ENCODE measurements at regions not wholly inside any gene's neighbourhood (a gene's known extent, or its start where the extent isn't known, plus 50 kb on each side); places are given as distances from the start of the nearest gene placed in this dataset.

DNA sequence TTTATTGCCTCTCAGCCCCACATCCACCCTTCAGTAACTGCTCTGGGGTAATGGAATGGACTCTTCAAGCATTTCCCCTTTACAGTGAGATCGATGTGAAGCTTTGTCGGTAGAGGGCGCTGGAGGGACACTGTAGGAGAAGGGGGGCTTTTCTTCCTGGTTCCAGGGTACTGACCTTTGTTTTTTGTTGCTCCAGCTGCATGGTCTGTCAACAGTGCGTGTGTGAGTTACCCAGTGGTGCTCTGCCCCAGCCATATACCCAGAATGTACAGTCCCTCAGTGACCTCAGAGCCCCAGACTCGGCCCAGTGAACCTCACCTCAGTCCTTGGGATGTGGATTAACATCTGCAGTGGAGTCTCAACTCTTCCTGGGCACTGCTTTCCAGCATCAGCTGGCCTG lies 180.3 kb upstream of the TSC22D2 start:
- H3K27ac ChIP-seq (ENCODE audit: low read depth): no peak overlapping the region
- H3K4me3 ChIP-seq (ENCODE audit: low read depth, low read length): no peak overlapping the region
- no peaks in the 10 kb centered on the region for H3K36me3 ChIP-seq (ENCODE audit: insufficient read depth)
- DNase-seq (ENCODE audit: extremely low spot score): no peak
- no peaks in the 10 kb centered on the region for H3K4me1 ChIP-seq (ENCODE audit: insufficient read depth)
- 48% methylated on average over 5 of the region's 5 CpGs for WGBS

DNA sequence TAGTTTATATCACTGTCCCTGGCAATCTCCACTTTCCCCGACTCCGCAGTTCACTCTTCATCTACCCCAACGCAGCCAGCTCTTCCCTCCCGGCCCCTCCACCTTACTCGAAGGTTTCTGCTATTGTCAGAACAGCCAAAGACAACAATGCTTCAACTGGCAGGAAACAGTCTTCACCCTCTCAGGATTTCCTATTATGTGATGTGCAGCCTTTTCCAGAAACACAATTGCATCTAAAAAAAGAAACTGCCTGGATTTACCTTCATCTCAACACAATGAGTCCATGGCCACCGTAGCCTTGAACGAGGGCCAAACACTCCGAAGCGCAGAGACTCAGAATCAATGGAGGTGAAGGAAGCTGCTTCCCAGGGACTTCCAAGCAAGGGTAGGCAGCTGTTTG lies 182.1 kb upstream of the TSC22D2 start:
- Histone ChIP-seq H3K4me3 (ENCODE audit: low read depth, low read length) (no peak overlapping the region), H3K27ac (ENCODE audit: low read depth) (no peak overlapping the region), H3K4me1 (ENCODE audit: insufficient read depth) (no peaks in the 10 kb centered on the region), H3K36me3 (ENCODE audit: insufficient read depth) (no peaks in the 10 kb centered on the region)
- DNase-seq (ENCODE audit: extremely low spot score): no peak
- 39% methylated on average over 9 of the region's 9 CpGs for WGBS

DNA sequence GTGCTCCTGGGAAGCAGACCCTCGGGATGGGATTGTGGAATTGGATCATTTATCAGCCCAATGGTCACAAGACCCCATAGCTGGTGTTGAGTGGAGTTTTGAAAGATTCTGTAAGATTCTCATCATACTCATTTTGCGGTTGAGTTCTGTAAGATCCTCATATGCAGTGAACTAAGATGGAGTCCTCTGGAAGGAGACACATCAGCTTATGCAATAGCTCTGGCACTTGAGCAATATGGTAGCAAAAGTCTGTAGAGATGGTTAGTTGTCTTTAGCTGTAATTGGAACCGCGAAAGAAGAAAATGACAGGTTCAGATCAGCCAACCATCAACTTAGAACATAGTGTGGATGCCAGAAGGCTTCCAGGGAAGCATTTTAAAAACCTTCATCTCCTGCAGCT lies 184.5 kb upstream of the TSC22D2 start:
- 83% methylated on average over 4 of the region's 4 CpGs for WGBS

DNA sequence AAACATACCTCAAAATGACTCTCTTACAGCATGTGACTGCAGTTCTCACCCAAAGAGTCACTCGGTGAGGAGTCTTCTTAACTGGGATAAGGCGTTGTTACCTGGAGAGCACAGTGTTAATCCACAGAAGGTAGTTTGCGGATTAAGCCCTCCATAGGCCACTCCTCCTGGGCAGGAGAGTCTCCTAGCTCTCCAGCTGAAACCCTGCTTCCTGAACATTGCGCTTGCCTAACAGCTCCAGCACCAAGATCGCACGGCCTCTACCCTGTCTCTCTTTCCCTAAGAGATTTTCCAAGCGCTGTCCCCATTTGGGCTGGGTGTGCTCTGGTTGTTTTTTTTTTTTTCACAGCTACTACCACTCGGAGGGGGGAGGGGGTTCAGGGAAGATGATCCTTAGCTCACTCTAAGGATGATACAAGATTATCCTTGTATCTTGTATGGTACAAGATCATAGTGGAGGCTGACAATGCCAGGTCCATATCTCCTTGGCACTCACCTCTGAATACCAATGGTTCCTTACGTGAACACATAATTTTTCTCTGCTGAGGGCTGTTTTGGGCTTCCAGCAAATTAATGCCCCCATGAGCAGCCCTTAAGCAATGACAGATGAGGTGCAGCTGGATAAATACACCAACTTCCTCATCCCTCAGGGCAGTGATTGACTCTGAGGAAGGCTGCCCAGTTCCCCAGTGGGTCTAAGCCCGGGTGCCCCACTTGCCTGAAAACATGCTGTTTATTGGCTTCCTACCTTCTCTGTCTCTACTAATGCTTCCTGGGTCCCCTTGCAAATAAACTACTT lies 185.2 kb upstream of the TSC22D2 start:
- 87% methylated on average over 10 of the region's 10 CpGs for WGBS
- H3K27ac ChIP-seq (ENCODE audit: low read depth): no peak overlapping the region
- no peaks in the 10 kb centered on the region for H3K36me3 ChIP-seq (ENCODE audit: insufficient read depth)
- DNase-seq (ENCODE audit: extremely low spot score): no peak
- no peak overlapping the region for H3K4me3 ChIP-seq (ENCODE audit: low read depth, low read length)
- H3K4me1 ChIP-seq (ENCODE audit: insufficient read depth): no peaks in the 10 kb centered on the region

More for the DNA sequence above, 184.5 kb upstream of the TSC22D2 start:
- no peak for DNase-seq (ENCODE audit: extremely low spot score)
- H3K4me1 ChIP-seq (ENCODE audit: insufficient read depth): no peaks in the 10 kb centered on the region
- no peaks in the 10 kb centered on the region for H3K36me3 ChIP-seq (ENCODE audit: insufficient read depth)
- H3K27ac ChIP-seq (ENCODE audit: low read depth): no peak overlapping the region
- H3K4me3 ChIP-seq (ENCODE audit: low read depth, low read length): no peak overlapping the region

DNA sequence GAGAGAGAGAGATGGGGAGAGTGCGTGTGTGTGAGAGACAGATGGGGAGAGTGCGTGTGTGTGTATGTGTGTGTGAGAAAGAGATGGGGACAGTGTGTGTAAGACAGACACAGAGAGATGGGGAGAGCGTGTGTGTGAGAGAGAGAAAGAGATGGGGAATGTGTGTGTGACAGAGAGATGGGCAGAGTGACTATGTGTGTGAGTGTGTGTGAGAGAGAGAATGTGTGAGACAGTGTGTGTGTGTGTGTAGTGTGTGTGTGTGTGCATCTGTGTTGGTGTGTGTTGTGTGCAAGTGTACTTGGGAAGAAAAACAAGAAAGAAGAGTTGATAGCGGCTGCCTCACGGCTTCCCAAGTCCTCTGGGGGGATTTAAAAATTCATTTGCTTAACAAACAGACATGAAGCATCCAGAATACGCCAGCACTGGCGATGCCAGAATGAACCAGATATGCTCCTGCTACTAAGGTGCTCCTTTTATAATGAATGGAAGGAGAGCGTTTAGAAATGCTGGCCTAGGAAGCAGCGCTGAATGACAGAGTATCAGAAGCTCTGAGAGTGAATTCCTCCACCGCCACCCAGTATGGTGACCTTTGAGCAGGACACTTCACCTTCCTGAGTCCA lies 186.1 kb upstream of the TSC22D2 start:
- H3K4me3 ChIP-seq (ENCODE audit: low read depth, low read length): no peak overlapping the region
- DNase-seq (ENCODE audit: extremely low spot score): no peak
- H3K4me1 ChIP-seq (ENCODE audit: insufficient read depth): no peaks in the 10 kb centered on the region
- H3K27ac ChIP-seq (ENCODE audit: low read depth): no peak overlapping the region
- 92% methylated on average over 10 of the region's 10 CpGs for WGBS
- no peaks in the 10 kb centered on the region for H3K36me3 ChIP-seq (ENCODE audit: insufficient read depth)

DNA sequence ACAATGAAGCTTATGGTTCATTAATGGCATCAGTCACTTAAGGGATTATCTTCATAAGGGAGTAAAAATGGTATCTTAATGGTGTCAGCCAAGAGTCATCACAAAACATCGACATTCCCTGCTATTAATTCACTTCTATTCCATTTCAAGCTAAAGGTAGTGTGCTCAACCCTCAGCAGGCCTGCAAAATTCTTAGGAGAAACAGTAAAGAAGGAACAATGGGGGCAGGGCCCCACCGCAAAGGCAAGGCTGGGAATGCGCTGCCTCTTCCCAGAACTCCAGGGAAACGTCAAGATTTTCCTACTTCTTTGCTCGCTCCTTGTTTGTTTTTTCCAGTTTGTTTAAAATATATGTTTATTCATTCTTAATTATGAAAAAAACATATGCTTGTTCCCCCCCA lies 187.3 kb upstream of the TSC22D2 start:
- Histone ChIP-seq H3K4me3 (ENCODE audit: low read depth, low read length) (no peak overlapping the region), H3K36me3 (ENCODE audit: insufficient read depth) (no peaks in the 10 kb centered on the region), H3K4me1 (ENCODE audit: insufficient read depth) (no peaks in the 10 kb centered on the region), H3K27ac (ENCODE audit: low read depth) (no peak overlapping the region)
- whole genome bisulfite sequencing: 31% methylated on average over 5 of the region's 5 CpGs
- no peak for DNase-seq (ENCODE audit: extremely low spot score)

DNA sequence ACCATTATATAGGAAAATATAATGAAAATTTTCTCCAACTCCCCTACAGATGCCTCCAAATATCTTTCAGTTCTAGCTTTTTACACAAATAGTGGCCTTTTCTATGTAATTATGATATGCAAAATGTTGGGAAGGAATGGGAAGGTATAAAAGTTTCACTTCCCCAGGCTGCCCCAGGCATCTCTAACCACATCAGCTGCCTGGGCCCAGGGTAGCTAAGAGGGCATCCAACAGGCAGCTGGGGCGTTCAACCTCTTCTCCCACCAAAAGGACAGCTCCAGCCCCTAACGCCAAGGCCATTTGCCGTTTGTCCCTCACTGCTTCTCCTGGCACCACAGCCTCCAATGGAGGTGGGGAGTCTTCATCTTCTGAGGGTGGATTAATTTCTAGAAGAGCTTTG lies 188.1 kb upstream of the TSC22D2 start:
- H3K4me1 ChIP-seq (ENCODE audit: insufficient read depth): no peaks in the 10 kb centered on the region
- H3K4me3 ChIP-seq (ENCODE audit: low read depth, low read length): no peak overlapping the region
- H3K36me3 ChIP-seq (ENCODE audit: insufficient read depth): no peaks in the 10 kb centered on the region
- H3K27ac ChIP-seq (ENCODE audit: low read depth): no peak overlapping the region
- 95% methylated on average over 3 of the region's 3 CpGs for WGBS
- no peak for DNase-seq (ENCODE audit: extremely low spot score)

DNA sequence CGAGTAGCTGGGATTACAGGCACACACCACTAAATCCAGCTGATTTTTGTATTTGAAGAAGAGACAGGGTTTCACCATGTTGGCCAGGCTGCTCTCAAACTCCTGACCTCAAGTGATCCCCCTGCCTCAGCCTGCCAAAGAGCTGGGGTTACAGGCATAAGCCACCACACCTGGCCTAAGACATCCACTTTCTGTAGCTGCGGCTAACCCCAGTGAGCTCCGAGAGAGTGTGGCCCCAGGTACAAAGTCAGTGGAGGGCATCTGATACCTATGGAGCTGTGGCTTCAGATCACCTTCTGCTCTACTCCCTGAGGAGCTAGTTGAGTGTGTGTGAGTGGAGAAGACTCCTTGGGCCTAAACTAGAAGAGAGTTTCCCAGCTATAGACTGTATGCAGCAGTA lies 189.3 kb upstream of the TSC22D2 start:
- no peak for DNase-seq (ENCODE audit: extremely low spot score)
- Histone ChIP-seq H3K27ac (ENCODE audit: low read depth) (no peak overlapping the region), H3K36me3 (ENCODE audit: insufficient read depth) (no peaks in the 10 kb centered on the region), H3K4me1 (ENCODE audit: insufficient read depth) (no peaks in the 10 kb centered on the region), H3K4me3 (ENCODE audit: low read depth, low read length) (no peak overlapping the region)
- WGBS: 95% methylated on average over 3 of the region's 3 CpGs

DNA sequence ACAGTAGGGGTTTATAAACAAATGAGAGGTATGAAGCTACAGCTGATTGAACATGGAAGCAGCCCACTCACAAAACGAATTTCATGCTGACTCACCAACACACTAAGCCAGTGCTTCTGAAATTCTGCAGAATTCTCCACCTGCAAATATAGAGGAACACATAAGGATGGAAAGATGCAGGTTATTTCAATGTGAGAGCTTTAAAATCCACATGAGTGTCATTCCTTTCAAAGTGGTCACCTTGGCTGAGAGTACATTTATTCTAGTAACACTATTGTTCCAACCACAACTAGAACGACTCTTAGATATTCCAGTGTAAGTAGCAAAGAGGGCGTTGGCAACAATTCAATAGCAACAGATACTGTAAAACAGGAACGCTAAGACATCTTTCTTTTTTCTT lies 189.9 kb upstream of the TSC22D2 start:
- H3K27ac ChIP-seq (ENCODE audit: low read depth): no peak overlapping the region
- H3K4me1 ChIP-seq (ENCODE audit: insufficient read depth): no peaks in the 10 kb centered on the region
- no peak for DNase-seq (ENCODE audit: extremely low spot score)
- H3K4me3 ChIP-seq (ENCODE audit: low read depth, low read length): no peak overlapping the region
- H3K36me3 ChIP-seq (ENCODE audit: insufficient read depth): no peaks in the 10 kb centered on the region
- 89% methylated on average over 4 of the region's 4 CpGs for WGBS

DNA sequence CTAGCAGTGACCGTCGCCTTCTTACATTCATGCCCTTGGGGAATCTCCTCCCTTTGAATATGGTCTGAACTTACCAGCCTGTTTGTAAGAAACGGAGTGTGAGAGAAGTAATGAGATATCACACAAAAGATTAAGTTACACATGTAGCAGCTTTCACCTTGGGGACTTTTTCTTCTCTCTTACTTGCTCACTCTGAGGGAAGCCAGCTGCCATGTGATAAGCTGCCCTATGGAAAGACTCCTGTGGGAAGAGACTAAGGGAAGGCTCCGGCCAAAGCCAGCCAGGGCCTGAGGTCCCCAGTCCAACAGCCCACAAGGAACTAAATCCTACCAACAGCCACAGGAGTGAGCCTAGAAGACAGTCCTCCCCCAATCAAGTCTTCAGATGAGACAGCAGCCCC lies 190.4 kb upstream of the TSC22D2 start:
- H3K4me3 ChIP-seq (ENCODE audit: low read depth, low read length): no peak overlapping the region
- H3K27ac ChIP-seq (ENCODE audit: low read depth): no peak overlapping the region
- WGBS: 97% methylated on average over 4 of the region's 4 CpGs
- DNase-seq (ENCODE audit: extremely low spot score): no peak
- H3K36me3 ChIP-seq (ENCODE audit: insufficient read depth): no peaks in the 10 kb centered on the region
- H3K4me1 ChIP-seq (ENCODE audit: insufficient read depth): no peaks in the 10 kb centered on the region

DNA sequence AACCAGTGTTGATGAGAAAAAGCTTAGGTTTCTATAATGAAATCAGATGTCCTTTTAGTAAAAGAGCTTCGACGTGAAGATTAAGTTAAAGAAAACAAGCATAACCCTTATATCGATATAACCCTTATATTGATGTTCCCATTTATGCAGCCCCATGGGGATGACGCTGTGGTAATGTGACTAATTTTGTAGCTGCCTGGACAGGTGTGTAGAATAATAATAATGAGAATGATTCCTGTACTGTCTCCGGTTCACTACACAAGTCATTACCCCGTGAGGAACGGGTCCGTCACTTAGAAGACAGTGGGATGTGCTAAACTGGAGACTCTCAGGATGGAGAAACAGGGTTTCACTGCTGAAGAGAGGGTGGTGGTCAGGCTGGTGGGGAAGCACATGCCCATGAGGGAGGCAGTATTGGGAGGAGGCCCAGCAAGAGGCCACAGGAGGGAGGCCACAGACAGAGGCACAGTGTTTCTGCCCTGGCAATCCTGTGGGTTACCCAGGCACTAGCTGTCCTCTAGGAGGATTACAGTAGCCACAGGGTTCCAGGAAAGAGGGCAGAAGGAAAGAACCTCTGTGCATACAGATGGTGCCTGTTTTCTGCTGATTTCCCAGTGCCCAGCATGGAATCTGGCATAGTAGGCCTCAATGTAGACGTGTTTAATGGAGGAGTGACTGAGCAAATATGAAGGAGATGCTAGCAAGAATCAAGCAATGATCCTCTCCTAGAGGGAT lies 191.1 kb upstream of the TSC22D2 start:
- Histone ChIP-seq H3K27ac (ENCODE audit: low read depth) (no peak overlapping the region), H3K4me1 (ENCODE audit: insufficient read depth) (no peaks in the 10 kb centered on the region), H3K4me3 (ENCODE audit: low read depth, low read length) (no peak overlapping the region), H3K36me3 (ENCODE audit: insufficient read depth) (no peaks in the 10 kb centered on the region)
- 86% methylated on average over 9 of the region's 9 CpGs for WGBS
- DNase-seq (ENCODE audit: extremely low spot score): no peak

DNA sequence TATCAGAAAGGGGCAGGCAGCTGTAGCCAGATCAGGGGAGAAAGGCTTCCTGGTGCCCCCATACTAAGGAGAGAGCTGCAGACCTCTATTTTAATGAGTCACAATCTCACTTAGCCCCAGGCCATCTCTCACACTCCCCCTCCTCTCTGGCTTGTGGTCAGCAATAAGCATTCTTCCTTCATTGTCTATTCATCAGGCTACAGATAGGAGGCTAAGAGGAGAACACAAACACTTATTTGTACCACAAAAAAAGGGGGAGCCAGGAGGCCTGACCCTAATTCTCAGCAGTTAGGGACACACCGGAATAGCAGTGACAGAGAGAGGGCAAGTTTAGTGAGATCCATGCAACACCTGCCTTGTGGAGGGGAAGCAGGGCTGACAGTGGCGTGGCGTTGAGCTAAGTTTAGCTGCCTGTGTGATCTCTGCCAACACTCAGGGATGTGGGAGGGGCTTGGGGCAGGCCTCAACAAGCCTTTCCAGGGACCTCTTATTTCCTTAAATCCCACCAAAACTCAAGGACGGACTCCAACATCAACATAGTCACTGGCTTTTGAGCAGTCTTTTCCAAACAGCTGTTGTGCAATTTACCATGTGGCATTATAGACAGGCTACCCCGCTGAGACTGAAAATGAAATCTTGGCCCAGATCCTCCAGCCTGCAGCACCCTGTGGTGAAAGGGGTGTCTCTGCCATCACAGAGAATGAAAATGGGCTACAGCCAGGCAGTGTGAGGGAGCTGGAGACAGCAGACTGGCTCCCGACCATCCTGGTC lies 191.9 kb upstream of the TSC22D2 start:
- Histone ChIP-seq H3K27ac (ENCODE audit: low read depth) (no peak overlapping the region), H3K36me3 (ENCODE audit: insufficient read depth) (no peaks in the 10 kb centered on the region), H3K4me1 (ENCODE audit: insufficient read depth) (no peaks in the 10 kb centered on the region), H3K4me3 (ENCODE audit: low read depth, low read length) (no peak overlapping the region)
- DNase-seq (ENCODE audit: extremely low spot score): no peak
- WGBS: 18% methylated on average over 6 of the region's 6 CpGs

DNA sequence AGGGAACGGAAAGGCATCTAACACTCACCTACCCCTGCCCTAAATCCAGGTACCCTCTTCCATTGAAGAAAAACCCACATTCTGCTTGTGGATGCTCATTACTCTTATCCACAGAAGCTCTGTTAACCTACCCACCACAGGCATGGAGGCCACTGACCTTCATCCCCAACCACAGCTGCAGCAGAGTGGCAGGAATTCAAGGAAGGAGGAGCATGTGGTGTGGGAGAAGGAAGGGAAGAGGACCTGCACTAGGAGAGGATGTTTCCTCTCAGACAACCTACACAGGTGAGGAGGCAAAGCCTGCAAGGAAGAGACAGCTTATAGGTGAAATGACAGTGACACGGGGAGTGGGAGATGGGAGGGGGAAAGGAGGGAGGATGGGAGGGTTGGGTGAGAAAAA lies 192.5 kb upstream of the TSC22D2 start:
- Histone ChIP-seq H3K27ac (ENCODE audit: low read depth) (no peak overlapping the region), H3K4me3 (ENCODE audit: low read depth, low read length) (no peak overlapping the region), H3K4me1 (ENCODE audit: insufficient read depth) (no peaks in the 10 kb centered on the region), H3K36me3 (ENCODE audit: insufficient read depth) (no peaks in the 10 kb centered on the region)
- WGBS: 75% methylated on average over 2 of the region's 2 CpGs
- DNase-seq (ENCODE audit: extremely low spot score): no peak
